GM18508 (cell line): ENCODE measurements at regions not wholly inside any gene's neighbourhood (a gene's known extent, or its start where the extent isn't known, plus 50 kb on each side); places are given as distances from the start of the nearest gene placed in this dataset.
"Not testable (repeated sequence)": the region's sequence is repeated elsewhere in the genome, so short reads cannot be mapped to it uniquely, and the experiment has no call there.

Source experiments
- ATAC-seq: cut with Tn5 transposase; IDR thresholded peaks from one replicate; pipeline ENCODE4 v1.9.1; 2021; ENCODE audit warnings: moderate number of reproducible peaks; ENCODE audit not compliant: insufficient read depth, unreplicated experiment

DNA sequence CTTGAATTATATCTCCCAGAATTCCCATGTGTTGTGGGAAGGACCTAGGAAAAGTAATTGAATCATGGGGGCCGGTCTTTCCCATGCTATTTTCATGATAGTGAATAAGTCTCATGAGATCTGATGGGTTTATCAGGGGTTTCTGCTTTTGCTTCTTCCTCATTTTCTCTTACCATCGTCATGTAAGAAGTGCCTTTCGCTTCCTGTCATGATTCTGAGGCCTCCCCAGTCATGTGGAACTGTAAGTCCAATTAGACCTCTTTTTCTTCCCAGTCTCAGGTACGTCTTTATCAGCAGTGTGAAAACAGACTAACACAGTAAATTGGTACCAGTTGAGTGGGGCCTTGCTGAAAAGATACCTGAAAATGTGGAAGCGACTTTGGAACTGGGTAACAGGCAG, 459.7 kb downstream of the REEP3 start:
- ATAC-seq, result not testable (repeated sequence)

DNA sequence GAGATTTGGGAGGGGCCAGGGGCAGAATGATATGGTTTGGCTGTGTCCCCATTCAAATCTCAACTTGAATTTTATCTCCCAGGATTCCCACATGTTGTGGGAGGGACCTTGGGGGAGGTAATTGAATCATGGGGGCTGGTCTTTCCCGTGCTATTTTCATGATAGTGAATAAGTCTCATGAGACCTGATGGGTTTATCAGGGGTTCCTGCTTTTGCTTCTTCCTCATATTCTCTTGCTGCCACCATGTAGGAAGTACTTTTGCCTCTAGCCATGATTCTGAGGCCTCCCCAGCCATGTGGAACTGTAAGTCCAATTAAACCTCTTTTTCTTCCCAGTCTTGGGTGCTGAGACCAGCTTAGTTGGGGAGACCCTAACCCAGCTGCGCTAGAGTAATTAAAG, 462.9 kb downstream of the REEP3 start:
- ATAC-seq, result not testable (repeated sequence)

- no peak for ATAC-seq
These were observed 465.3 kb downstream of the REEP3 start for GRCh38 chr10:63986536-63986935.

GRCh38 chr10:63987212-63987611, 466.0 kb downstream of the REEP3 start:
- ATAC-seq, result no peak

DNA sequence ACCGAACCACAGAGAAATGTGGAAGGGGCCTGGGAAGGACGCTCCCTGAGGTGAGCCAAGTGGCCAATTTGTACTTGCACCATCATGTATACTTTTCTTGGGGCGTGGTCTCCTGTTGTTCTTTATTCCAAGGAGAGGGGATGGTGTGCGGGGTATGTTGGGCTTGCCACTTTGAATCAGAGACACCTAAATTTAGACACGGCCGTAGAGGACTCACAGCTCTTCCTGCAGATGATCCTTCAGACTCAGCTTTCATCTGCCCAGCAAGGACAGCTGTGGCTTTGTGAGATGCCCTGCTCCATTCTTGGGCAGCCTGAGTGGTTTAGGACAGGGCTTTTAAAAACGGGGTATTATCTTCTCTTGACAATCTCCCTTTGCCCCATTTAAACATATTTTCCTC, 473.2 kb downstream of the REEP3 start:
- no peak for ATAC-seq

DNA sequence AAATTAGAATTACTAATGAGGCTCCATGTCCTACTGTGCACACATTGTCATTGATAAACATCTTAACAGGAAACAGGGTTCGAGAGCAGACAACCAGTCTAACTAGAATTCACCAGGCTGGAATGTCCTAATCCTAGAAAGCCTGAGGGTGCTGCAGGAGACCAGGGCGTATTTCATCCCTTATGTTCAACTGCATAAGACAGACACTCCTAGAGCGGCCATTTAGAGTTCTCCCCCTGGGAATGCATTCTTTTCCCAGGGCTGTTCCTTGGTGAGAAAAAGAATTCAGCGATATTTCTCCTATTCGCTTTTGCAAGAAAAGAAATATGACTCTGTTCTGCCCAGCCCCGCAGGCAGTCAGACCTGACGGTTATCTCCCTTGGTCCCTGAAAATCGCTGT, 486.0 kb downstream of the REEP3 start:
- ATAC-seq, result no peak

DNA sequence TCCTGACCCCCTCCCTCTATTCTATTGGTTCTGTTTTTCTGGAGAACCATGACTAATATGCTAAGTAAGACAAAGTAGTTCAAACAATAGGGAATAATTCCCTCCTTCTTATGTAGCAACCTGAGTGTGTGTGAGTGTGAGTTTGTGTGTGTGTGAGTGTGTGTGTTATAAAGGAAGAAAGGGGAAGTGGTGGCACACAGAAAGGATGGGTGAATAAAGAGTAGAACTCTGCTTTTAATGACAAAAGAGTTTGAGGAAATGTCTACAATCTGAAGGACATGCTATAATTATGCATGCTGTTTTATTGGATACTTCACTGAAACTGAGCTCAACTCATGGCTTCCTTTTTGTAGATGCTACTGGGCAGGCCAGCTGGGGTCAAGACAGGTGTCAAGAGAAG, 489.5 kb downstream of the REEP3 start:
- no peak for ATAC-seq

DNA sequence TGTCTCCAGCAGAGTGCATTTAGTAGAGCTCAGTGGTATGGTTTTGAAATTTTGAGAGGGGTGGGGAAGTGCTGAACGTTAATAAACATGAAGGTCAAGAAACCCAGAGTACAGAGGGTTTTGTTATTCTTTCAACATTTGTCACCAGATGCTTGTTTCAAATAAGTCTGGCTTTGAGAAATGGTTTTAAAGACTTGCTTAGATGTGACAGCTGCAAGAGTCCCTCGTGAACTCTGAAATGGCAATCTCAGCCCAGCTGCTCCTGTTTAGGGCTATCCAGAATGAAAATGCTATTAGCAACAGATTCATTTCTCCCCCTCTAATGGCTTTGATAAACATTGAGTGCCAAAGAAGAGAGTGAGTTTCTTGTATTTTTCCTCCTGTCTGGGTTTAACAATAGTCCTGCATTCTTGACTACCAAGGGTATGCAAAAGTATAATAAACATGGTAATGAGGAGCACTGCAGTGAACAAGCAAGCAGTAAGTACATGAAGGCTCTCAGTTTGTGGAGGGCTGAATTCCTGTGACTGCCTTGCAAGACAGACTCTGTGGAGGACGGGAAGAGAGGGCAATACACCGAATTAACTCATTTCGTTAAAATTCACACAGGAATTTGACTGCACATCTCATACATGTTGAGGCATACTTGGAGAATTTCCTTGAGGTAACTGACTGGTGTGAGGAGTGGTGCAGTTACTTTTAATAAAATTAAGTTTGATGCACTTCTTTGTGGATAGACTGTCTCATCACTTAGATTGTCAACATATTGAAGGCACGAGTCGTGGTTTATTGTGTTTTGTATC, 490.9 kb downstream of the REEP3 start:
- ATAC-seq, result no peak

- ATAC-seq, result no peak
These were observed 493.1 kb downstream of the REEP3 start for GRCh38 chr10:64014281-64014680.

- no peak for ATAC-seq
These were observed 502.8 kb downstream of the REEP3 start for GRCh38 chr10:64023926-64024470.

DNA sequence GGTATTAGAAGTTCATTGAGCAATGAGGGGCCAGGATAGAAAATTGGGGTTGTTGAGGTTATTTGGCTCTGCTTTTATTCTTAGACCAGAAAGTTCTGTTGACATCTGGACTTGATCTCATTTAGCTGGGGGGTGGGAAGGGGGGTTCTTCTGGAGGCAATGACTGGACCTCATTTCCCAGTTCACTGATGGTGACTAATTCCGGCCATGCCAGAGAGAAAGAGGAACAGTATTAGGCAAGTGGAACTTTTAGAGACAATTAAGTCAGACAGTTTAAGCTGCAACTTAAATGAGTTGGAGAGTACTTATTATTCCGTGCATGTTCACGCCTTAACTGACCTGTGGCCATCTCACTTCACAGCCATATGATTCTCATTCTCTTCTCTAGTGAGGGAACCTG, 512.5 kb downstream of the REEP3 start:
- ATAC-seq, result no peak

GRCh38 chr10:64036321-64036930, 515.2 kb downstream of the REEP3 start:
- ATAC-seq, result no peak

DNA sequence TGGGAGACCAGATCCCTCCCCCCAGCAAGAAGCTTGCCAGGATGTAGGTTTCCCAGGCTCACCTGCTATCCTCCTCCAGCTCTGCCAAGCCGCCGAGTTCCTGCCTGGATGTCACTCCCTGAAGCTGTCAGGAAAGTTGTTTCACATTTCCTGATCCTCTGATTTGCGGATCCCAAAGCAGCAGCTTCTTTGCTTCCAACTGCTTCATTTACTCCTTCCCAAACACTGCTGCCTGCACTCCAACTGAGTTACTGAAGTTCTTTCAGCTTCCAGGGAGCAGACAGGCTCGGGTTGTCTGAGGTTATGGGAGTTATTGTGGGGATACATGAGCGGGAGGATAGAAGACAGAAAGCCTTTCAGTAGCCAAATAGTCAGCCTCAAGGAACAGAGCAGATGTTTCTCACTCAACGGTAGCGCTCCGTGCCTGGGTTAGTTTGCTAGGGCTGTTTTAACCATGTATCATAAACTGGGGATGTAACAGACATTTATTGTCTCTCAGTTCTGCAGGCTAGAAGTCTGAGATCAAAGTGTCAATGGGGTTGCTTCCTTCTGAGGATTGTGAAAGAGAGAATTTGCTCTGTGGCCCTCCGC, 516.0 kb downstream of the REEP3 start:
- no peak for ATAC-seq

GRCh38 chr10:64038107-64038506, 516.9 kb downstream of the REEP3 start:
- no peak for ATAC-seq

GRCh38 chr10:64039198-64039597, 518.0 kb downstream of the REEP3 start:
- ATAC-seq, result no peak

- ATAC-seq, result peak; percentile 12
These were observed 519.6 kb downstream of the REEP3 start for GRCh38 chr10:64040781-64041180.

DNA sequence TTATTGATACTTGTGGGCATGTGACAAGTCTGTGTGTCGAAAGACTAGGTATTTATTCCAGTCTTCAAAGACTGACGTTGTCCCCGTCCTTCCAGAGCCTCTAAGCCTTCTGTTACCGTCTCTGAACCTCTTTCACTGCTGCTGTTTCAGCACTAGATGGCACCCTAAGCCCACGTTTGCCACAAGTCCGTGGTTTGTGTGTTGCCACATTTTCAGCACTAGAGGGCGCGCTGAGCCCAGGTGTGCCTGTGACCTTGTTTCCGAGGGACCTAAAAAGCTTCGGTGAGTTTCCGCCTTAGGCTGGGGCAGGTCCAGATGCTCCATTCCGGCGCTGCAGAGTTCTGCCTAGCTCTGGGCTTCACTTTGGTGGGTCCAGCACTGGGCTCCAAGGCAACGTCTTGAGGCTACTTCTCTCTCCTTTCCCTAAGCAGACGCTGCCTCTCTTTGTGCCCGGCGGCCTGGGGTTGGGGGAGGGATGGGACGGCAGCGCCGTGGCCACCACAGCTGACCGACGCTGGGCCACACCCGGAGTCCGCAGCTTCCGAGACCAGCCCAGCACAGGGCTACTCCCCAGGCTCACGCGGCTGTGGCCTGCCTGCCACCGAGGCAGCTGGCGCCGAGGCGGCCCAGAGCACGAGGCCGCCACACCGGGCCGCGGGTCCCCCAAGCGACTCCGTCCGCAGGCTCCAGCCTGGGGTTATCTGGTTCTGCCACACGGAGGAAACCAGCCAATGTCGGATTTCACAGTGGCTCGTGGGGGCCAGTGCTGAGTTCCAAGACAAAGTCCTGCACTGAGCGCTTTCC, 520.2 kb downstream of the REEP3 start:
- ATAC-seq, result peak; percentile 92

GRCh38 chr10:64041989-64042490, 520.8 kb downstream of the REEP3 start:
- no peak for ATAC-seq

DNA sequence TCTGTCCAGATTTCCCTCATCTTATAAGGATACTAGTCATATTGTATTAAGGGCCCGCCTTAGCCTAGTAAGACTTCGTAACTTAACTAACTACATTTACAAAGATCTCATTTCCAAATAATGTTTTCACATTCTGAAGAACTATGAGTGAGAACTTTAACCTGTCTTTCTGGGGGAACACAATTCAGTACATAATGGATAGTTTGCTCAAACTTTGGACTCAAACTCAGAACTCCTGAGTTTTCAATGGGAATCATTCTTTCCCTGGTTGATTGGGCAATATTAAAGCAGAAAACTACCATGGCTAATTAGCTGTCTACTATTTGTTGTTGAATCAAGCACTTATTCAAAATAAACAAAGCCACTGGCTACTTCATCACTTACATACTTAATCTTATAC, 522.9 kb downstream of the REEP3 start:
- no peak for ATAC-seq

DNA sequence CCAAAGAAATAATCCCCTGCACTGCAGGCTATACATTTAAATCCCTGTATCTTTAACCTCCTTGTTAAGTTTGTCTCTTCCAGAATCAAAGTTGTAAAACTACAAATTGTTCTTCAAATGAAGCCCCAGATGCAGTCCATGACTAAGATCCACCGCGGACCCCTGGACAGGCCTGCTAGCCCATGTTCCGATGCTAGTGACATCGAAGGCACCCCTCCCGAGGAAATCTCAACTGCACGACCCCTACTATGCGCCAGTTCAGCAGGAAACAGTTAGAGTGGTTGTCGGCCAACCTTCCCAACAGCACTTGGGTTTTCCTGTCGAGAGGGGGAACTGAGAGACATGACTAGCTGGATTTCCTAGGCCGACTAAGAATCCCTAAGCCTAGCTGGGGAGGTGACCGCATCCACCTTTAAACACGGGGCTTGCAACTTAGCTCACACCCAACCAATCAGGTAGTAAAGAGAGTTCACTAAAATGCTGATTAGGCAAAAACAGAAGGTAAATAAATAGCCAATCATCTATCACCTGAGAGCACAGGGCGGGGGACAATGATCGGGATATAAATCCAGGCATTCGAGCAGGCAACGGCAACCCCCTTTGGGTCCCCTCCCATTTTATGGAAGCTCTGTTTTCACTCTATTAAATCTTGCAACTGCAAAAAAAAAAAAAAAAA, 523.9 kb downstream of the REEP3 start:
- ATAC-seq, result not testable (repeated sequence)
